ENCODE measurements at regions not wholly inside any gene's neighbourhood (a gene's known extent, or its start where the extent isn't known, plus 50 kb on each side); places are given as distances from the start of the nearest gene placed in this dataset.
A peak's percentile ranks its signal among the peaks of the same experiment; 100 is the strongest.

DNA sequence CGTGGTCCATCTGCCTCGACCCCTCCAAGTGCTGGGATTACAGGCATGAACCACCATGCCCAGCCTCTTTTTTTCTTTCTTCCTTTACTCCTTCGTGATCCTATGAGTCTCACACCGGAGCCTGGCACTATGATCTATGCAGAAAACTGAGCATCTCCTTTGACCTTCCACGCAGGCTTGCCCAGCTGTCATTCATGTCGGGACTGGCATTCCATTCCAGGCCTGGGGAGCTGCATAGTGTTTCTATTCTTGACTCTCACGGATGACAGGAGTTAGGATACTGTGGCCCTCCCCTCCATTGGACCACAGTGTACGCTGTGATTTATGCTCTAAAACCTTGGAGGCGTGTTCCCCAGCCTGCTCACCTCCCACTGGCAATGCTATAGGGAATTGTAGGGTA is 611.8 kb downstream of the BRD1 start:
- no peak for DNase-seq (ENCODE audit: low read depth in 2 of 3, low spot score in 2 of 3)

DNA sequence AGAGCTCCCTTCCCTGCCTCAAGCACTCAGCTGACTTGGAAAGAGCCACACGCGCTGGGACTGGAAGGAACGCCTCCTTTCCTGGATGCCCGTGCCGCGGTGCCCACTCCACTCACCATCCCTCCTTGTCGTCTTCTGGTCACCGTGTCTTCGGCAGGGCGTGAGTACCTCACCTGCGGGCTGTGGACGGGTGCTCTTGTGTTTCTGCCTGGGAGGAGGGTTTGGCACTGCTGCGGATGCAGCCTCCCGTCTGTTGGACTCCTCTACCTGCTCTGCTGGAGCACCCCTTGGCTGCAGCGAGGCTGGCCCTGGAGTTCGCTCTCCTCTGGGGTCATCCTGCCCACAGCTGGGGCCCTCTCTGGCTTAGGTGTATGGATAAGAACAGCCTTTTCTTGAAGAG is 612.7 kb downstream of the BRD1 start:
- DNase-seq (ENCODE audit: low read depth in 2 of 3, low spot score in 2 of 3), result no peak

DNA sequence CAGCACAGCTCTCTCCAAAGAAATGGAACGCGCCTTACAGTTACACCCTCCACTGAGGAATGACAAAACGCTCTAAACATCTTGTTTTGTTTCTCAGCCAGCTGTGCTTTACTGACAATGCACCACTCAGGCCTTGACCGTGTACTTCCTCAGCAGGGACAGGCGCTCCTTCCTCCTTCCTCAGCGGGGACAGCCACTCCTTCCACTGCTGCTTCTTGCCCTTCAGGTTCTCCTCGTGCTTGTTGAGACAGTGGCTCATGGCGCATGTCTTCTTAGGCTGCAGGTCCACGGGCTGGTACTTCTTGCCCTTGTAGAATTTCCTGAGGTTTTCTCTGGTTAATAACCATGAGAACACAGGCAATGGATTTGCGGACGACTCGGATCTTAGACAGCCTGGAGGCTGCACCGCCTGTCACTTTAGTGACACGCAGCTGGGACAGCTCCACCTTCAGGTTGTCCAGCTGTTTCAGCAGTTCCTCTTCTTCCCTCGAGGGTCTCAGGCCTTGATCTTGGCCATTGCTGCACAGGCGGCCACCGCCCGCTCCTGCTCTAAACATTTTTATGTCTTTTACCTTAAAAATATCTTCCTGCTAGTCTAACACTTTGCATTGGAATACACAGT is 613.8 kb downstream of the BRD1 start:
- DNase-seq (ENCODE audit: low read depth in 2 of 3, low spot score in 2 of 3), result no peak

DNA sequence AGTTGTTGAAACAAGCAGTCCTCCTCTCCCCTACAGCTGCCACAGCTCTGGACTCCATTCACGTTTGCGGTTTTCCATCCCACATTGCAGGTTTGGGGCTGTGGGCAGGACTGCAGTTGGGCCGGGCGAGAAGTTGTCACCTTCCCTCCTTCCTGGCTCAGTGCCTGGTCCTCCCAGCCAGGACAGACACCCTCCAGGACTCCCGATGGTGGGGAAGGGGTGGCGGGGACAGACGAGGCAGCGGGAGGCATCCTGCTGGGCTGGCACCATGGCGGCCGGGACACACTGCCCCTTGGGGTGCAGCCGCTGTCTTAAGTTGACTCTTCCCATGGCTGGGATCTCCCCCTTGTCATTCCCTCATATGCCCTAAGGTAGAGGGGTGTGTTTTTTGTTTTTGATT is 615.2 kb downstream of the BRD1 start:
- no peak for DNase-seq (ENCODE audit: low read depth in 2 of 3, low spot score in 2 of 3)

DNA sequence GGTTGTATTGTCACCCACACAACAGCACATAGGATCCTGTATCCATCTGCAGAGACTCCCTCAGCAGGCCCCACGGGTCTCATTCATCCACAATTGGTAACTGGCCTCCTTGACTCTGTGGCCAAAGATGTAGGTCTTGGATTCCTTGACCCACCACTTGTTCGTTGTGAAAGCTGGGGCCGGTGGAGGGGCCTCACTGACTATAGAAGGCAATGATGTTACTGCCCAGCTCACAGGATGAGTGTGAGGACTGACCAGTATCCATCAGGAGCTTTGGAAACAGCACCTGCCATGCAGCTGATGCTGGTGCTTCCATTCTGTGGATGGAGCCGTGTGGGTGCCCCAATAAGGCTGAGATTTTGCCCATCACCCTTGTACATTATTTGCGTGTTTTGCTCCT is 615.7 kb downstream of the BRD1 start:
- no peak for DNase-seq (ENCODE audit: low read depth in 2 of 3, low spot score in 2 of 3)

DNA sequence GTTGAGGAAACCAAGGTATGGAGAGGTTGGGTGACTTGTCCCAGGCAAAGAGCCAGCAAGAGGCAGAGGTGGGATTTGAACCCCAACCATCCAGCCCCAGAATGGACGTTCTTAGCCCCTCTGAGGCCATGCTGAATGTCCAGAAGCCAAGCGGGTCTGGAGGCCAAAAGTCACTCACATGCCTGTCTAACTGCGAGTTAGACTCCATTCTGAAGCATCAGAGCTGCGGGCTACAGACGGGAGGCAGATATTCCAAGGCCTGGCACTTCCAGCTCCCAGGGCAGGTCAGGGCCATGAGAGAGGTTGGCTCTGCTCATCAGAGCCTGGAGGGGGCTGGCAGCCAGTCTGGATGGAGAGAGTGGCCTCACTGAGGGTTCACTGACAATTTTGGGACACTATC is 616.5 kb downstream of the BRD1 start:
- no peak for DNase-seq (ENCODE audit: low read depth in 2 of 3, low spot score in 2 of 3)

DNA sequence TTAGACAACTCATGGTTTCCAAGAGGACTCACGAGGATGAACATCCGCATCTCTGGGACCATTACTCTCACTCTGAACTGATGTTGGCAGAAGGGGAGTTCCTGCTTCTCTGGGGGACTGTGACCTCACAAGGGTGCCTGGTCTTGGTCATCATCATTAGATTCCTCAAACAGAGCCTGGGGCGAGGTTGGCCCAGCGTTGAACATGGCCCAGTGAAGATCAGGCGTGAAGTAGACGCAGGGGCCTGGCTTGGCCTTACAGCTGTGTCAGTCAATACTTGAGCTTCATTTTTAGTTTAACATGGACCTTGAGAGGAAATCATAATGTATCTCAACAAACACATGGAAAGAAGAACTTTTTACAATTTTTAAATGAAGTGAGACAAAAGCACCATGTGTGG is 617.1 kb downstream of the BRD1 start:
- DNase-seq (ENCODE audit: low read depth in 2 of 3, low spot score in 2 of 3), result no peak

DNA sequence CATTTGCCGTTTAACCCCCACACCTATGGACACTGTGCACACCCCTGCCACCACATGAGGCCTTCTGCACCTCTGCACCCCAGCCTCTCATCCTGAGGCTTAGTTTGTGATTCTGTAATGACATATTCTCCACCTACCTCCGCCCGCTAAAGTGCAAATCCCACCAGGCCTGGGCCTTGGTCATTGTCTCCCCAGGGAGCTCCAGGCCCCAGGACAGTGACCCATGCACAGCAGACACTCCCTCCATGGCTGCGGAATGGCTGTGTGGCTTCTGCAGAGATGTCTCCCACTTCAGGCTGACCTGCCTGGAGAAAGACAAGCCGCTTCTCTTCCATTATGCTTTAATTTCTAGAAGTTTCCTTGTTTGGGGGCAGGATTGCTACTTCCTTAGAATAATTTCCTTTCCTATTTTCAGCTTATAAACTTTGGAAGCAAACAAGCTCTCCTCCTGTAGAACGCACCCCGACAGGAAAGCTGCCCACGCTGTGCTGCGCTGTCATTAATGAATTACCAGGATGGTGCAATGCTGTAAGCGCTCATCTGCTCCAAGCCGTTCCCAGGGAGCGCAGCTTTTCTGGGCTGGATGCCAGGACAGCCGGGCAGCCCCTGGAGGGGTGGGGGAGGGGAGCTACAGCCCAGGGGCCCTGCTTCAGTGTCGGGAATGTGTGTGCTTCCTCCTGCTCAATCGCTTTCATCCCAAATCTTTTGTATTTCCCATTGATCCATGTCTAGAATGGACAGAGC is 618.0 kb downstream of the BRD1 start:
- no peak for DNase-seq (ENCODE audit: low read depth in 2 of 3, low spot score in 2 of 3)

DNA sequence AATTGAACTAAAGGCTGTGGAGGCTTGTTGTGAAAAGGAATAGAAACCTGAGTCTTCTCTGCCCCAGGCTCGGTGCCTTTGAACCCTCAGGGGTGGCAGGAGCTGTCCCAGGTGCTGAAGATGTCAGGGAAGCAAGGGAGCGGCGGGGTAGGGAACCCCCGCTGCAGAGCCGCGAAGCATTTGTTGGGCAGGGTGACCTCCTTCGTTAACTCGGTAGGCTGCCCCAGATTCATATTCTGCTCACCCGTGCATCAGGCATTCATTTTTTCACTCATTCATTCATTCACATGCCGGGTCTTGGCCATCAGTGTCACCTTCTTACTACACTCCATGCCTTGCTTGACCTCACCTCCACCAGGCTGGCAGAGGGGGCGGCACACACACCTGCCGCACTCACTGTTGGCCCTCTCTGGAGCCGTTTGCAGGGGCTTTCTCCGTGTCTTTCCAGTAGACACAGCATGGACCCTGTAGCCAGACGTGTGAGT is 618.9 kb downstream of the BRD1 start:
- DNase-seq (ENCODE audit: low read depth in 2 of 3, low spot score in 2 of 3), result peak in 2 of 3 donors; percentile 2 to 4

DNA sequence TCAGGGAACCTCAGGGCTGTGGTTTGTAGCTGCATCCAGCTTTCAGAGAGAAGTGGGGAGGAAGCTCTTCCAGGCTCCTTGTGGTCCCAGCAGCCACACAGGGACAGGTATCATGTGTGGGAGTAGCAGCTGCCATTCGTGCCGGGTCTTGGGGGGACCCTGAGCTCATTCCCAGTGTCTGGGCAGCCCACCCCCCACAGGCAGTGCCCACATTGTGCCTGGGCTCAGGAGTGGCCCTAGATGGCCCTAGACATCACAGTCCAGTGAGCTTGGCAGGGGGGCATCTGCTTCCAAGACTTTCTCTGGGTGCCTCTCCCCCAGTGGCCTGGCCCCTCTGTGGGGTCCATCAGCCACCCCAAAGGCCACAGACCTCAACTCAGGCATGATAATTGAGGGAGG is 619.7 kb downstream of the BRD1 start:
- DNase-seq (ENCODE audit: low read depth in 2 of 3, low spot score in 2 of 3), result no peak

DNA sequence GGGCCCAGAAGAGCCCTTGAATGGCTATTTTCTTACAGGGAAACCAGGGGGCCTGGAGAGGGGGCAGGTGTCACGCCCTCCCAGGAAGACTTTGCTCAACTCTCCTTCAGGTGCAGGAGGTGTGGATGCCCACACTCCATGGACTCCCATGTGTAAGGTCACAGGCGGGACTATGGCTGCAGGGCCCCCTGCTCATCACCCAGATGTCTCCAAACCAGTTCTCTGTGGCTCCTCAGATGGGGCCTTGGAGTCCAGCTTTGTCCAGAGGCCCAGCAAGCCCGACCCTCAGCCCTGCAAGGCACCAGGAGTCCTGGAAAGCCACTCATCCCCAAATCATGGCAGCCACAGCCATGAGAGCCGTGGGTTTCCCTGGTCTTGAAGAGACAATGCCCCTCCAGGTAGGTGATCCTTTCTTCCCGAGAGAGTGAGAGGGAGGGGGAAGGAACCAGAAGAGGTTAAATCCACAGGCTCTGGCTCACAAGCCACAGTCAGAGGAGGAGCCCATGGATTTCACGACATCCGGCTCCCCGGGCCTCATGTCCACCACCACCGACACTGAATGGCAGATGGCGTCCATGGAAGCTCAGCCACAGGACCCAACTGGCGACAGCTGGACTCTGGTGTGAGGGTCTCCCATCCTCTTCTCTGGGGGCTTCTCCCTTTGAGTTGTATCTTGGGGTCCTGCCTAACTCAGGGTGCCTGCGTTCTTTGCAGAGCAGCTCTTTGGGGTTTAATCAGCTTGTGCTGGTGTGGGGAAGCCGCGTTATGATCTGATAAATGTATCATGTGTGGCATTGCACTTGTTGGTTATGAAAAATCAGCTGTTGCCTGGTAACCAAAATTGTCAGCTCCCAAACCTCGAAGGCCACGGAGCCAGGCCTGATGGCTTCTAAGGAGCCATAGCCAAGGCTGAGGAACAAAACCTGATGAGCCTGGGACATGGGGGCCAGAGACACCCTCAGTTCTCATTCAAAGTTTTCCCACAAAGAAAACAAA is 620.4 kb downstream of the BRD1 start:
- no peak for DNase-seq (ENCODE audit: low read depth in 2 of 3, low spot score in 2 of 3)

DNA sequence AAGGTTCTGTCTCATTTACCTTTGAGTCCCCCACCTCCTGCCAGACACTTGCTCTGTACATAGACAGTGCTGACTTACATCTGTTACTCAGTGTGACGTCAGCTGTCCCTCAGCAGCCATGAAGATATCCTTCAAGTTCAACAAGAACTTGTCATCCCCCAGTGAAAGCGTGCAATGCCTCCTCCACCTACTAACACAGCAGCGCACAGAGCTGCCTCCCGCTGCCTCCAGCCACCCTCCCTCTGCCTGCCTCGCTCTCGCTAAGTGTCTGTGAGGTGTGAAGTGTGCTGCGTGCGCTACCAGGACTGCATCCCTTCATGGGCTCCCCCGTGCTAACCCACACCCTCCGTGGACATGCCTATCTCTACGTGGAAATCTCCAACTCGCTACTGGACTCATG is 621.4 kb downstream of the BRD1 start:
- DNase-seq (ENCODE audit: low read depth in 2 of 3, low spot score in 2 of 3), result no peak

DNA sequence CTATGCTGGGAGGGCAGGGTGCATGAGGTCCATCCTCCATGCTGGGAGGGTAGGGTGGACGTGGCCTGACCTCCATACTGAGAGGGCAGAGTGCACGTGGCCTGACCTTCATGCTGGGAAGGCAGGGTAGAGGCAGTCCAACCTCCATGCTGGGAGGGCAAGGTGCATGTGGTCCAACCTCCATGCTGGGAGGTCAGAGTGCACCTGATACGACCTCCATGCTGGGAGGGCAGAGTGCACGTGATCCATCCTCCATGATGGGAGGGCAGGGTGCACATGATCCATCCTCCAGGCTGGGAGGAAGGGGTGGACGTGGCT is 622.2 kb downstream of the BRD1 start:
- no peak for DNase-seq (ENCODE audit: low read depth in 2 of 3, low spot score in 2 of 3)

DNA sequence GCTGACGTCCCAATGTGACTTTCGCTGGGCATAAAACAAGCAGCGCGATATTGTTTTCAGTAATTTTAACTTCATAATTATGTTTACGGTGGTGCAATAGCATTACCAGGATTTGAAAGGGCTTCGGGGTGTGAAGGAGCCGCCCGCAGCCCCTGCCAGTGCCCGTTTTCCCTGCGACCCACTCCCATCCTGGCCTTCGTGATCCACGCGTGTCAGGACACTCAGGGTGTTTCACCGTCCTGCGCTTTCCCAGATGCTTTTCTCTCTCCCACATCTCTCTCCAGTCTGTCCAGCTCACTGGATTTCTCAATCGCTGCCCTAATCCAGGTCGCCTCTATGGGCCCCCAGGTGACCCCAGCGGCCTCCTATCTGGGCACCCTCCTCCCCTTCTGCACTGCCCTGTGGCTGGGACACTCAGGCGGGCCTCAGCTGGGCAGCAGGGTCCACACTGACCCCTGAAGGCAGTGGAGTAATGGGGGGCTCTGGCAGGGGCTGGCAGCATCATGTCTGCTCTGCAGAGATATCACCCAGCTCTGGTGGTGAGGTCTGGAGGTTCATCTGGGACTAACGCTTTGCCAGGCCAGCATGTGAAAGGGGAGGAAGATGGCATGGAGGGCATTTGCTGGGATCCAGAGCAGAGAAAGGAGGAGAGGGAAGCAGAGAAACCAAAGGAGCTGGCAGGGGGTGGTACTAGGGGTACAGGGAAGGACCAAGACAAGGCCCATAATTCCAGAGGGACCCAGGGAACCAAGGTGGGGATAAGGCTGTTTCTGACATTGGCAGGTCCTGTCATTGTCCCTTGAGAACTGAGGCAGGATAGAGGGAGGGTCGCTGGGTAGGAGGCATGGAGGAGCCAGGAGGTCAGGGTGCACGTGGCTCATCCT is 622.8 kb downstream of the BRD1 start:
- DNase-seq (ENCODE audit: low read depth in 2 of 3, low spot score in 2 of 3), result no peak

DNA sequence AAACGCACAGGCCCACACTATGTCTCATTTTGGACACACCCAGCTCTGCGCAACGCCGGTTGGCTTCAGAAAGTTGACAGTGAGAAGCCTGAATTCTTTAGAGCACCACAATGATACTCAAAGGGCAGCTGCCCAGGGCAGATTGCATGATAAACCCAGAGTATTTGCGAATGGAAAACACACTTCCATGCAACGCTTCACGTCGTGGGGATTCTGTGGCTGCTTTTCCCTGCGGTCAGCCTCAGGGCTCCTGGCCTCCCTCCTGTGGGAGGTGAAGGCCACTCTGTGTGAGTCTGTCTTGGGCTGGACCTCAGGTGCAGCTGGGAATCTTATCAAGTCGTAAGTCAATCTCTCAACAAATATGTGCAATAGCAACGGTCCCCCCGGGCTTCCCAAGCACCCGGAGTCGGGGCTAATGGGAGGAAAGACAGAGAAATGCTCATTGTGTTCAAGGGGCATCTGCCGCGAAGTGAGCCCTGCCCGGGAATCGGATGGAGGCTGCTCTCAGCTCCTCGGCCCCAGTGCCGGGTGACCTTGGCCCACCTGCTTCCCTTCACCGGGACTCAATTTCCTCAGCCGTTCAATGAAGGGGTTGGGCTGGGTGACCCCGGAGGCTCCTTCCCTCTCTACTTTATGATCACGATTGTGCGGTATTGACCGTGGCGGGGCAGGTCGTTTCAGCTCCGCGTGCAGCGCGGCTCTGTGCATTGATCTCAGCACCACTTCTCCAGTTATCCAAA is 623.6 kb downstream of the BRD1 start:
- DNase-seq (ENCODE audit: low read depth in 2 of 3, low spot score in 2 of 3), result no peak

DNA sequence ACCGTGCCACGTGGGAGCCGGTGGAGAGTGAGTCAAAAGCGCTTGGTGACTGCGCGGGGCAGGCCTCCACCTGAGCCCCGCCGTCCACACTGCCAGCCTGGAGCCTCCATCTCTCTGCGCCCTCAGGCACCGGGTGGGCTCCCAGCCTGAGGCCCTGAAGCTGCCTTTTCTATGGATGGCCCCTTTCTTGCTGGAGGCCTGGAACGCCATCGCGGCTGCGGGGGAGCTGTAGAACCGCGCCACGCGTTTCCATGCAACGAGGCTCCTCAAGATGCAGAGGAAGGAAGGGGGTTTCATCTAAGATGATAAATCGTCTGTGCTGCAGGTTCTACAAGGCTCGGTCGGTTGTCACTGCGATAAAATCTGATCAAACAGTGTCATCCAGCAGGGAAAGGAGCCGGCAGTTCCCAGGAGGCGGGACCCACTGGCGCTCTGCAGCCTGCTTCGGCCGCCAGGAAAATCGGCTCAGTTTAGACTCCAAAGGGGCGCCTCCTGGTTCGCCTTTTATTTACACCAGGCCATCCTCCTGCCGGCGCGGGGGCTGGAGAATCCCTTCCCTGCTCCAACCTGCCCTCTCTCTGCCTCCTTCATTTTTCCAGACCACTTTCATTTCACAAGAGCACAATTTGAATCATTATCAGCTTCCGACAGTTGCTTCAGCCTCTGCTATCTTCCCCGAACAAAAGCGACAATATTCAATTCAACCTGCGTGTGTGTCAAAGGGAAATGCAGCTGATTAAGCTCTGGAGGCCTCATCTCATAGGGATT is 624.4 kb downstream of the BRD1 start:
- DNase-seq (ENCODE audit: low read depth in 2 of 3, low spot score in 2 of 3), result no peak

DNA sequence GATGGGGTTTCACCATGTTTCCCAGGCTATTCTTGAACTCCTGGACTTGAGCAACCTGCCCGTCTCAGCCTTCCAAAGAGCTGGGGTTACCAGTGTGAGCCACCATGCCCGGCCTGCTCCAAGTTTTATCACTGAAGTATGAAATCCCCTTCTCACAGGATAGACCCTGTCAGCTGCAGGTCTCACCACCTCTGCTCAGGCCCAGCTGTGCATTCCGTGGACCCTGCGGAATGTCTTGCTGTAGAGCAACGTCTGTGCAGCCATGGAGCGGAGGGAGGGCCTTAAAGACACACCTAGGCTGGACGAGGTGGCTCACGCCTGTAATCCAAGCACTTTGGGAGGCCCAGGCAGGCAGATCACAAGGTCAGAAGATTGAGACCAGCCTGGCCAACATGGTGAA is 625.4 kb downstream of the BRD1 start:
- no peak for DNase-seq (ENCODE audit: low read depth in 2 of 3, low spot score in 2 of 3)

DNA sequence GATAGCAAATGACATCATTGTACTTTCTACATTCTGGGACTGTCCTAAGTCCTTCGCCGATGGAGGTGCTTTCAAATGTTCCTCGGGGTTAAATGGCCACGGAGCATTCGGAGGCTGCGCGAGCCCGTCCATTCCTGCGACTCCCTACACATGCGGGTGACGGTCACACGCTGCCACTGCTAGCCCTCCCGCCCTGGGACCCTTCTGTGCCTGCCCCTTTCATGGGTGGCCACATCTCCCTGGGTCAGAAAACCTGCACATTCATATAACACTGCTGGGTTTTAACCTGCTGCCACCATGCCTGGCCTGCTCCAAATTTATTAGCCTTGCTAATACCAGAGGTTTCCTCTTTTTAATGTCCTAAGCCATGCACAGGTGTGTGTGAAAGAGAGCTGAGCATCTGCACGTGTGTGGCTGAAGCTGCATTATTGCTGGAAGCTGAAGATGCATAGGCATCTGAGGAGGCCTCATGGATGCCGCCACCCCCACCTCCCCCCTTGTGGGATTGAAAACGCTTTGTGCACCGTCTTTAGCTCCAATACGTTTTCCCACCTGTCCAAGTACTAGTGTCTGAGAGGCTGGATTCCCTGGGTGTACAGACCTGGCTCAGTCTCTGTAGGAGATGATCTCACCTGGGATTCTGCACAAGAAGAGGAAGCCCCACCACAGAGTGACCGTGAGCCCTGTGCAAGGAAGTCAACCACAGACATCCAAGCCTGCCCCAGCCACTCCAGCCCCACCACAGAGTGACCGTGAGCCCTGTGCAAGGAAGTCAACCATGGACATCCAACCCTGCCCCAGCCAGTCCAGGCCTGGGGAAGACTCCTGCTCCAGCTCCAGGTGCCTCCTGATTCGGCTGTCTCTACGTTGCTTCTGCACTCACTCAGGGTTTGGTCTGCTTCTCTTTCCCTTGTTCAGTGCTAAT is 626.4 kb downstream of the BRD1 start:
- DNase-seq (ENCODE audit: low read depth in 2 of 3, low spot score in 2 of 3), result no peak

Measured in hematopoietic multipotent progenitor cell (in vitro differentiated cells).